WTC11 (cell line): ENCODE measurements at regions not wholly inside any gene's neighbourhood (a gene's known extent, or its start where the extent isn't known, plus 50 kb on each side); places are given as distances from the start of the nearest gene placed in this dataset.
A peak's percentile ranks its signal among the peaks of the same experiment; 100 is the strongest.

ENCODE experiments used
- ATAC-seq: fragments of 200-7000 bp; cut with Tn5 transposase; 2 replicates; pipeline ENCODE4 v1.10.0; 2021; ENCODE audit warnings: mild to moderate bottlenecking, moderate library complexity
- CTCF ChIA-PET: fragments of 300-600 bp; sonication (Branson Sonifier 250); formaldehyde crosslinking; loops from one replicate; lab custom pipeline; 2021; ENCODE audit warnings: antibody characterized with exemption; lab: Charles Lee
- POLR2A ChIA-PET: fragments of 350-600 bp; sonication (Branson Sonifier 250); formaldehyde crosslinking; loops from one replicate; lab custom pipeline; 2021; ENCODE audit warnings: antibody characterized with exemption; lab: Charles Lee
- DNase-seq: peaks from one replicate; pipeline ENCODE4 v3.0.0; 2021; ENCODE audit warnings: low spot score
- H3K27ac Mint-ChIP-seq: 2 replicates; pipeline ENCODE4 v1.8.0; 2021; ENCODE audit warnings: mixed read lengths
- H3K27me3 Mint-ChIP-seq: 2 replicates; pipeline ENCODE4 v1.8.0; 2021; ENCODE audit warnings: low read depth, mild to moderate bottlenecking, moderate library complexity, mixed read lengths
- H3K36me3 Mint-ChIP-seq: 2 replicates; pipeline ENCODE4 v1.8.0; 2021; ENCODE audit warnings: mixed read lengths
- H3K4me1 Mint-ChIP-seq: 2 replicates; pipeline ENCODE4 v1.8.0; 2022; ENCODE audit warnings: mixed read lengths
- H3K4me3 Mint-ChIP-seq: 2 replicates; pipeline ENCODE4 v1.8.0; 2021; ENCODE audit warnings: mild to moderate bottlenecking, moderate library complexity, mixed read lengths
- H3K9me3 Mint-ChIP-seq: 2 replicates; pipeline ENCODE4 v1.8.0; 2021; ENCODE audit warnings: mixed read lengths
- ATF3 ChIP-seq: sonication (generic); formaldehyde crosslinking; conservative IDR thresholded peaks from 2 replicates; pipeline ENCODE4 v1.8.1; 2022; ENCODE audit warnings: mild to moderate bottlenecking, missing genetic modification reagents
- CREB1 ChIP-seq: sonication (generic); formaldehyde crosslinking; IDR thresholded peaks from 2 replicates; pipeline ENCODE4 v1.8.0; 2023; ENCODE audit warnings: mild to moderate bottlenecking, missing genetic modification reagents
- ELF4 ChIP-seq: sonication (generic); formaldehyde crosslinking; IDR thresholded peaks from 2 replicates; pipeline ENCODE4 v1.8.1; 2022; ENCODE audit warnings: low read depth, mild to moderate bottlenecking, moderate library complexity, missing genetic modification reagents
- ESRRA ChIP-seq: sonication (generic); formaldehyde crosslinking; IDR thresholded peaks from 2 replicates; pipeline ENCODE4 v1.8.1; 2022; ENCODE audit warnings: mild to moderate bottlenecking, missing genetic modification reagents, borderline replicate concordance
- FOXP1 ChIP-seq: sonication (generic); formaldehyde crosslinking; IDR thresholded peaks from 2 replicates; pipeline ENCODE4 v1.8.0; 2022; ENCODE audit warnings: missing genetic modification reagents, mild to moderate bottlenecking, moderate library complexity, borderline replicate concordance
- GABPB1 ChIP-seq: sonication (generic); formaldehyde crosslinking; IDR thresholded peaks from 2 replicates; pipeline ENCODE4 v1.8.1; 2023; ENCODE audit warnings: mild to moderate bottlenecking, missing genetic modification reagents
- GRHL2 ChIP-seq: fragments of 250-450 bp; sonication (Bioruptor Pico); IDR thresholded peaks from 2 replicates; pipeline ENCODE4 v1.8.0; 2022; ENCODE audit warnings: mild to moderate bottlenecking, moderate library complexity; ENCODE audit not compliant: insufficient replicate concordance, severe bottlenecking
- GTF2I ChIP-seq: fragments of 250-450 bp; sonication (Bioruptor Pico); conservative IDR thresholded peaks from 2 replicates; pipeline ENCODE4 v1.4.0; 2021; ENCODE audit warnings: mild to moderate bottlenecking
- JAZF1 ChIP-seq: fragments of 250-450 bp; sonication (Bioruptor Pico); IDR thresholded peaks from 2 replicates; pipeline ENCODE4 v1.9.0; 2021; ENCODE audit warnings: moderate library complexity, mild to moderate bottlenecking, inconsistent platforms
- MLX ChIP-seq: sonication (generic); formaldehyde crosslinking; IDR thresholded peaks from 2 replicates; pipeline ENCODE4 v1.8.1; 2023; ENCODE audit warnings: mild to moderate bottlenecking, missing genetic modification reagents, moderate library complexity
- MXD4 ChIP-seq: fragments of 250-450 bp; sonication (Bioruptor Pico); IDR thresholded peaks from 2 replicates; pipeline ENCODE4 v1.8.0; 2021; ENCODE audit warnings: mild to moderate bottlenecking, moderate library complexity, borderline replicate concordance
- MYBL2 ChIP-seq: sonication (generic); formaldehyde crosslinking; IDR thresholded peaks from 2 replicates; pipeline ENCODE4 v1.8.1; 2023; ENCODE audit warnings: mild to moderate bottlenecking, moderate library complexity, missing genetic modification reagents
- NFE2L1 ChIP-seq: sonication (generic); formaldehyde crosslinking; IDR thresholded peaks from 2 replicates; pipeline ENCODE4 v1.8.1; 2023; ENCODE audit warnings: missing genetic modification reagents
- NFYB ChIP-seq: sonication (generic); formaldehyde crosslinking; conservative IDR thresholded peaks from 2 replicates; pipeline ENCODE4 v1.8.0; 2022; ENCODE audit warnings: low read depth, missing genetic modification reagents
- NR1H2 ChIP-seq: sonication (generic); formaldehyde crosslinking; IDR thresholded peaks from 2 replicates; pipeline ENCODE4 v1.9.0; 2021; ENCODE audit warnings: mild to moderate bottlenecking, moderate library complexity, missing genetic modification reagents
- TEAD1 ChIP-seq: sonication (generic); formaldehyde crosslinking; IDR thresholded peaks from 2 replicates; pipeline ENCODE4 v1.8.0; 2022; ENCODE audit warnings: mild to moderate bottlenecking, missing genetic modification reagents
- TEAD4 ChIP-seq: sonication (generic); formaldehyde crosslinking; IDR thresholded peaks from 2 replicates; pipeline ENCODE4 v1.8.0; 2022; ENCODE audit warnings: mild to moderate bottlenecking, missing genetic modification reagents
- USF1 ChIP-seq: sonication (generic); formaldehyde crosslinking; IDR thresholded peaks from 2 replicates; pipeline ENCODE4 v1.8.0; 2022; ENCODE audit warnings: mild to moderate bottlenecking, missing genetic modification reagents
- USF2 ChIP-seq: sonication (generic); formaldehyde crosslinking; IDR thresholded peaks from 2 replicates; pipeline ENCODE4 v1.8.1; 2023; ENCODE audit warnings: mild to moderate bottlenecking, missing genetic modification reagents, moderate library complexity
- ZMAT4 ChIP-seq: fragments of 250-450 bp; sonication (Bioruptor Pico); IDR thresholded peaks from 2 replicates; pipeline ENCODE4 v1.9.0; 2021; ENCODE audit warnings: mild to moderate bottlenecking
- ZNF121 ChIP-seq: sonication (generic); formaldehyde crosslinking; IDR thresholded peaks from 2 replicates; pipeline ENCODE4 v1.8.0; 2023; ENCODE audit warnings: missing genetic modification reagents
- ZNF416 ChIP-seq: fragments of 250-450 bp; sonication (Bioruptor Pico); IDR thresholded peaks from 2 replicates; pipeline ENCODE4 v1.9.0; 2021; ENCODE audit warnings: mild to moderate bottlenecking, inconsistent platforms
- ZNF423 ChIP-seq: fragments of 250-450 bp; sonication (Bioruptor Pico); IDR thresholded peaks from 2 replicates; pipeline ENCODE4 v2.1.2; 2022; ENCODE audit warnings: mild to moderate bottlenecking, moderate library complexity
- TF ChIP-seq, protein P1 (sequence below): sonication (generic); formaldehyde crosslinking; IDR thresholded peaks from 2 replicates; pipeline ENCODE4 v1.8.0; 2023; ENCODE audit warnings: missing genetic modification reagents
- TF ChIP-seq, protein P2 (sequence below): fragments of 250-450 bp; sonication (Bioruptor Pico); conservative IDR thresholded peaks from 2 replicates; pipeline ENCODE4 v1.9.0; 2021; ENCODE audit warnings: mild to moderate bottlenecking

DNA sequence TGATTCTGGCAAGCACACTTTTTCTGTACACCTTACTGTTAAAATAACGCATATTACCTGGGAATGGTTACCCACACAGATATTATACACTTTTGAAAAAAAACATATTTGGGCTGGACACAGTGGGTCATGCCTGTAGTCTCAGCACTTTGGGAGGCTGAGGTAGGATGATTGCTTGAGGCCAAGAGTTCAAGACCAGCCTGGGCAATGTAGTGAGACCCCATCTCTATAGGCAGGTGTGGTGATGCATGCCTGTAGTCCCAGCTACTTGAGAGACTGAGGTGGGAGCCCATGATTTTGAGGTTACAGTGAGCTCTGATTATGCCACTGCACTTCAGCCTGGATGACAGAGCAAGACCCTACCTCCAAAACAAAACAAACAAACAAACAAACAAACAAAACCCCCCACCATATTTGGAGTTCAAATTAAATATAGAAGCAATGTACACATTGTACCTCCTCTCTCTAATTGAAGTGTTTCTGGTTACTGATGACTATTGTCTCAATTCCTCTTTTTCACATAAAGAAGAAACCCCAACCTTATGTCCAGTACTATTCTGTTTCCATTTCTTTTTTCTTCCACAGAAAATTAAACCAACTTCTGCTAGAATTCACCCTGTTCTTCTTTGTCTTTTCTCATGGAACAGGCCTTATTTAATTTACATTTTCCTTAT is 152.6 kb upstream of the UMPS start:
- Mint-ChIP-seq H3K4me3 (no peak overlapping the region), H3K4me1 (no peaks in the 10 kb centered on the region), H3K27ac (no peak overlapping the region), H3K9me3 (no peaks in the 10 kb centered on the region), H3K36me3 (no peaks in the 10 kb centered on the region), H3K27me3 (peaks cover 9% of the 10 kb centered on the region)
- no peak for DNase-seq
- ChIA-PET CTCF (interaction anchor here (0.9 kb wide), 1 partner anchor 13 kb away, joined by 4 read pairs; no protein-coding TSS in a partner anchor), POLR2A (no interaction called here)
- ATAC-seq = no peak
- TF ChIP-seq ZNF416 (no peak), USF2 (no peak), NR1H2 (CRISPR knock-in tag) (no peak), ZNF121 (CRISPR knock-in tag) (peak; percentile 53; the same call in 1 of the 2 replicates), ZNF423 (CRISPR knock-in tag) (no peak), ELF4 (CRISPR knock-in tag) (no peak), TEAD1 (no peak)
- TF ChIP-seq, protein P1, sequence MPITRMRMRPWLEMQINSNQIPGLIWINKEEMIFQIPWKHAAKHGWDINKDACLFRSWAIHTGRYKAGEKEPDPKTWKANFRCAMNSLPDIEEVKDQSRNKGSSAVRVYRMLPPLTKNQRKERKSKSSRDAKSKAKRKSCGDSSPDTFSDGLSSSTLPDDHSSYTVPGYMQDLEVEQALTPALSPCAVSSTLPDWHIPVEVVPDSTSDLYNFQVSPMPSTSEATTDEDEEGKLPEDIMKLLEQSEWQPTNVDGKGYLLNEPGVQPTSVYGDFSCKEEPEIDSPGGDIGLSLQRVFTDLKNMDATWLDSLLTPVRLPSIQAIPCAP (CRISPR knock-in tag) = no peak

DNA sequence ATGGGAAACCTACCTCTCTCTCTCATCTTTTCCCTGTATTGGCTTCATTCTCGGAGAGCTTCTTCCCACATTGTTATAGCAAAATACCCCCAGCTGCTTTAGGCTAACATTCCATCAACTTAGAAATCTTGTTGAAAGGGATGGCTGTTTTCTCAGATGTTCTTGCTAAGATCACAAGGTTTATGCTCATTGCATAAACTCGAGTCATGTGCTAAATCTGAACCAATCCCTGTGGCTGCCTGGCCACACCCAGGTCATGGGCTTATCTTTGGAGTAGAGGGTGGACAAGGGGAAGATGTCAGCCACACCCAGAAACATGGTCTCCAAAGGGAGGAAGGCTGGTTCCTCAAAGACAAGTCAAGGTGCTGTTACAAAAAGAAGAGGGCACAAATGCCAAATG is 150.6 kb upstream of the UMPS start:
- H3K4me1 Mint-ChIP-seq = no peaks in the 10 kb centered on the region; the same call in 1 of the 2 replicates
- TF ChIP-seq GABPB1 (CRISPR knock-in tag) (no peak), ZMAT4 (CRISPR knock-in tag) (no peak), ESRRA (CRISPR knock-in tag) (no peak), CREB1 (CRISPR knock-in tag) (no peak), USF1 (no peak), ZNF416 (no peak), NFE2L1 (CRISPR knock-in tag) (no peak), ZNF423 (CRISPR knock-in tag) (no peak), NFYB (CRISPR knock-in tag) (no peak), GTF2I (CRISPR knock-in tag) (no peak), FOXP1 (CRISPR knock-in tag) (no peak), TEAD4 (CRISPR knock-in tag) (no peak), JAZF1 (CRISPR knock-in tag) (no peak), MYBL2 (CRISPR knock-in tag) (no peak), MLX (CRISPR knock-in tag) (no peak), MXD4 (CRISPR knock-in tag) (no peak), GRHL2 (CRISPR knock-in tag) (no peak), ATF3 (CRISPR knock-in tag) (no peak)
- TF ChIP-seq, protein P2, sequence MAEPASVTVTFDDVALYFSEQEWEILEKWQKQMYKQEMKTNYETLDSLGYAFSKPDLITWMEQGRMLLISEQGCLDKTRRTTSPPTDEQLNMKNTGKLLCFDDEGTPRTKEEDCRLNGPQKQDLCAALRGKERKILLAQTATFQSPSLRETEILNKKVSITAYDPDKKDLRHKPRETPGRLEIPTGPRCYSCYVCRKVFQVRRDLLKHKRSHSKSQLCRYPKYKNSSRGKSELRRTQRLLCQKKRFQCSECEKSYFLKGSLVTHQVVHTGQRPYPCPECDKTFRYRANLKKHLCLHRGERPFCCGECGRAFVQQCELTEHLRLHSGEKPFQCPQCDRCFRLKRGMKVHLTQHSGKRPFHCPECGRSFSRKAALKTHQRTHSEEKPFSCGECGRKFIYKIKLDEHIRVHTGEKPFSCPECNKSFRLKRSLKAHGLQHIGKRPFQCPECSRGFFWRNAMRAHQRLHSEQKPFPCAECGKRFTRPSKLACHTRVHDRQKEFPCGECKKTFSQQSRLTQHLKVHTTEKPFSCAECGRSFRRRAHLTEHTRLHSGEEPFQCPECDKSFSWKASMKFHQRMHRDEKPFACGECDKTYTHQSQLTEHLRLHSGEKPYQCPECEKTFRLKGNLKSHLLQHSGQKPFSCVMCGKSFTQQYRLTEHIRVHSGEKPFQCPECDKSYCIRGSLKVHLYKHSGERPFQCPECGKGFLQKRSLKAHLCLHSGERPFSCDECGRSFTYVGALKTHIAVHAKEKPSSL (CRISPR knock-in tag) = no peak
- TF ChIP-seq, protein P1 (CRISPR knock-in tag) = no peak
- H3K27me3 Mint-ChIP-seq = peaks cover 23% of the 10 kb centered on the region
- no peak overlapping the region for H3K4me3 Mint-ChIP-seq
- no peaks in the 10 kb centered on the region for H3K36me3 Mint-ChIP-seq
- ChIA-PET POLR2A (no interaction called here), CTCF (interaction anchor here (1.2 to 1.3 kb wide), 2 partner anchors 14 to 33 kb away, joined by 3 to 4 read pairs; no protein-coding TSS in a partner anchor)
- no peak overlapping the region for H3K27ac Mint-ChIP-seq
- DNase-seq (no peak), ATAC-seq (no peak)
- H3K9me3 Mint-ChIP-seq = no peaks in the 10 kb centered on the region
